Omental fat pad (tissue), 3 donors: ENCODE measurements at regions not wholly inside any gene's neighbourhood (a gene's known extent, or its start where the extent isn't known, plus 50 kb on each side); places are given as distances from the start of the nearest gene placed in this dataset.

ENCODE experiments used
- ATAC-seq: fragments of 150-250 bp; one replicate; pipeline ENCODE4 v1.9.1; 2016; ENCODE audit warnings: mild to moderate bottlenecking, moderate library complexity; ENCODE audit not compliant: low FRiP score
- DNase-seq: peaks from one replicate; pipeline ENCODE4 v3.0.0-alpha.2; 2019; ENCODE audit warnings: low spot score
- CTCF ChIP-seq, 3 donors: fragments of 450-650 bp; IDR thresholded peaks; one replicate each; pipeline ENCODE4 v1.5.1; 2016 to 2017; ENCODE audit warnings: antibody characterized with exemption in 3 of 3, mild to moderate bottlenecking in 3 of 3, moderate library complexity in 2 of 3

GRCh38 chrX:78603908-78604307, 55.2 kb downstream of the RTL3 start:
- TF ChIP-seq CTCF (IDR thresholded peaks at IDR 0.05) = no peak

GRCh38 chrX:78595901-78596502, 63.1 kb downstream of the RTL3 start:
- ATAC-seq (no peak), DNase-seq (no peak)
- TF ChIP-seq CTCF (IDR thresholded peaks at IDR 0.05) = no peak

More at GRCh38 chrX:78603908-78604307, 55.2 kb downstream of the RTL3 start:
- DNase-seq (no peak), ATAC-seq (no peak)

GRCh38 chrX:78593701-78594100, 65.4 kb downstream of the RTL3 start:
- ATAC-seq (no peak), DNase-seq (no peak)
- no peak for TF ChIP-seq CTCF (IDR thresholded peaks at IDR 0.05)

- DNase-seq = no peak
These were observed 67.1 kb downstream of the RTL3 start for GRCh38 chrX:78592030-78592429.

GRCh38 chrX:78574306-78574705, 84.8 kb downstream of the RTL3 start:
- no peak for DNase-seq
- no peak for TF ChIP-seq CTCF (IDR thresholded peaks at IDR 0.05)
- no peak for ATAC-seq

More at GRCh38 chrX:78592030-78592429, 67.1 kb downstream of the RTL3 start:
- ATAC-seq = no peak
- no peak for TF ChIP-seq CTCF (IDR thresholded peaks at IDR 0.05)

- ATAC-seq = no peak
- TF ChIP-seq CTCF (IDR thresholded peaks at IDR 0.05) = no peak
- no peak for DNase-seq
These were observed 85.5 kb downstream of the RTL3 start for GRCh38 chrX:78573630-78574029.

- no peak for ATAC-seq
- TF ChIP-seq CTCF (IDR thresholded peaks at IDR 0.05) = no peak
- DNase-seq = no peak
These were observed 87.3 kb downstream of the RTL3 start for GRCh38 chrX:78571849-78572248.
